ENCODE measurements at regions not wholly inside any gene's neighbourhood (a gene's known extent, or its start where the extent isn't known, plus 50 kb on each side); places are given as distances from the start of the nearest gene placed in this dataset.
A peak's percentile ranks its signal among the peaks of the same experiment; 100 is the strongest.

DNA sequence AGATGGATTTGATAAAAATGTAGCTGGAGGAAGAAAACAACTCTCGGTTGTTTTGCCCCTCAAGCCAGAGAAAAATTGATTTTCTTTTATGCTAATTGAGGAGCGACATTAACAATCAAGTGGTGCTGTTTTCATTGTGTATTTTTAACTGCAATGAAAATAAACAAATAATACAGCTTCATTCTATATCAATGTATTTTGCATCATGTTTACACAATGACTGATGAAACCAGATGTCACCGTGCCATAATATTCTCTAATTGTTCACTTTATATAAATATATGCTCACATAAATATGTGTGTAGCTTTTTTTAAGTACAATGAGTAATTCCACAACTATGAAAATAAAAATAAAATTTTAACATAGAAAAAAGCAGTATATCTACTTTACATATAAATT is 139.0 kb upstream of the PRDM9 start:
- DNase-seq (ENCODE audit: low read depth, low spot score): no peak

DNA sequence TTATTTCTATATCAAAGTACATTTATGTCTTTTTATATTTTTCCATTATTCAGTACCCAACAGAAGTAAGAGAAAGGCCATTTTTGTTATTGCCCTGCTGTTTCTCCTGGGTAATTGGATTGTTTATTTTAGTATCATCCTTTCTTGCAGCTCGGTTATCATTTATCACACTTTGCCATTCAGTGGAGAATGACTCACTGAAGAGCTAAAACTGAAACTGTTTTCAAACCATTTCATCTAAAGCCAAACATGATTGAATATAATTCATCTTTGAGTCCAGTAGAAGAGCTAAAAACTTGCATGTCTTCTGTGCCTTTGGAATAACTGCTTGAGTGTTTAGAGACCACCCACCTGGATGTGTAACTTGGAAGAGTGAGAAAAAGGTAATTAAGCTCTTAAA is 139.5 kb upstream of the PRDM9 start:
- no peak for DNase-seq (ENCODE audit: low read depth, low spot score)

- no peak for DNase-seq (ENCODE audit: low read depth, low spot score)
Measured at GRCh38 chr5:23353286-23353685, 154.1 kb upstream of the PRDM9 start.

- no peak for DNase-seq (ENCODE audit: low read depth, low spot score)
Measured at GRCh38 chr5:23352446-23352845, 155.0 kb upstream of the PRDM9 start.

DNA sequence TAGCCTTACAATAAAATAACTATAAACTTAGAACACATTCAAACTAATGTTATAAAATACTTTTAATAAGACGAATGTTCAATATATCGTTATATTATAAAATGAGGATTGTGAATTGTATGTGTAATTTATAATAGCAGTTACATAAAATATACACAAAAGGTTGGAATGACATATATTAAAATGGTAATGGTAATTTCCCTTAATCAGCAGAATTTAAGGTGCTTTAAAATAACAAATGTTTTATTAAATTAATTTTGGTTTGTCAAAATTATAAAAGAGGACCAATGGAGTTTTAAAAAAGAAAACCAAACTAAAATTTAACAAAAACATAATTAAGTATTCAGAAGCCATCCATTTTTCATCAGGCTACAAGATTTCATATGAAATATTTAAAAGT is 164.3 kb upstream of the PRDM9 start:
- DNase-seq (ENCODE audit: low read depth, low spot score): no peak

DNA sequence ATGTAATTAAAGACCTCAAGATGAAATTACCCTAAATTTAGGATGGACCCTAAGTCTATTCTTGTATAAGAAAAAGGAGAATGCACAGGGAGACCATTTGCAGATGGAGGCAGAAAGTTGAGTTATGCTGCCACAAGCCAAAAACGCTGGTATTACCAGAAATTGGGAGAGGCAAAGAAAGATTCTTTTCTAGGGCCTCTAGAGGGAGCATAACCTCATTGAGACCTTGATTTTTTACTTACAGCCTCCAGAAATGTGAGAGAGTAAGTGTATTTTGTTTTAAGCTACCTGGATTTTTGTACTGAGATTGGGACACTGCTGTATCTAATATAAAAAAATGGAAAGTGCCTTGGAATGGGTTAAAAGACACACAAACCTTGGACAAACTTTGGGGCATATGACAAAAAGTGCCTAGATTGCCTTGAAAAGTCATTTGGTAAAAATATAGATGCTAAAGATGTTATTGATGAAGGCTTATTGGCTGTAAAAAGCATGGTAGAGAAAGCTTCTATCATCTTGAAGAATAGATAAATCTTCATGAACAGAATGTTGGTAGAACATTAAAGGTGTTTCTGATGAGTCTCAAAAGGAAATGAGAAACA is 174.7 kb upstream of the PRDM9 start:
- no peak for DNase-seq (ENCODE audit: low read depth, low spot score)

DNA sequence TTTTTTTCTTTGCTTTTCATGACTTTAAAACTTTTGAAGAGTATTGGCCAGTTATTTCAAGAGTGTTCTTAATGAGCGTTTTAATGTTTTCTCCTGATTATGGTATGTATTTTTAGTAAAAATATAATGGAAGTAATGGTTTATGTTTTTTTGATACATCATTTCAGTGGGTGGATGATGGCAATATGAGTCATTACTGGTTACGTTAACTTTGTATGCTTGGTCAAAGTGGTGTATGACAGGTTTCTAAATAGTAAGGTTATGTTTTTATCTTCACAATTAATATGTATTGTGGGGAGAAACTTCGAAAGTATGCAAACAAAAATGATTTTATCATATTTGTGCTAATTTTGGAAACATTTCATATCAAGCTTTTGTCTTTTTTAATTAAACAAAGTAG is 176.7 kb upstream of the PRDM9 start:
- no peak for DNase-seq (ENCODE audit: low read depth, low spot score)

GRCh38 chr5:23319901-23320300 is 187.5 kb upstream of the PRDM9 start:
- no peak for DNase-seq (ENCODE audit: low read depth, low spot score)

GRCh38 chr5:23318960-23319359 is 188.4 kb upstream of the PRDM9 start:
- DNase-seq (ENCODE audit: low read depth, low spot score): no peak

- DNase-seq (ENCODE audit: low read depth, low spot score): no peak
Measured at GRCh38 chr5:23318166-23318565, 189.2 kb upstream of the PRDM9 start.

- no peak for DNase-seq (ENCODE audit: low read depth, low spot score)
Measured at GRCh38 chr5:23316060-23316591, 191.3 kb upstream of the PRDM9 start.

GRCh38 chr5:23314827-23315226 is 192.6 kb upstream of the PRDM9 start:
- peak; percentile 1 for DNase-seq (ENCODE audit: low read depth, low spot score)

- DNase-seq (ENCODE audit: low read depth, low spot score): no peak
Measured at GRCh38 chr5:23305055-23305454, 202.4 kb upstream of the PRDM9 start.

DNA sequence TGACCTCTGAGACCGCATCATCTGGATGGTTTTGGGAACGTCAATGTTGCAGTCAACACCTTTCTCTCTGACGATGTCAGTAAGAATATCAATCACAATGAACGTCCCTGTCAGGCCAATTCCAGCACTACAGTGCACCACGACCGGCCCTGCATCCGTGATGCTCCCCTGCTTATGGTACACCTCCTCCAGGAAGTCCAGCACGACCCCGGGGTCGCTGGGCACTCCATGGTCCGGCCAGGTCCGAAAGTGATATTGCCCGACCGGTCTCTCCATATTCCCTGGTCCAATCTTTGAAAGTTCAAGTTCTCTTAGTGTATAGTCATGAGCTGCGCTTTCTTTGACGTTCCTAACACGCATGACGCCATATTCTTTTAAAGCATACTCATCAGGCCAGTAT is 203.6 kb upstream of the PRDM9 start:
- no peak for DNase-seq (ENCODE audit: low read depth, low spot score)

DNA sequence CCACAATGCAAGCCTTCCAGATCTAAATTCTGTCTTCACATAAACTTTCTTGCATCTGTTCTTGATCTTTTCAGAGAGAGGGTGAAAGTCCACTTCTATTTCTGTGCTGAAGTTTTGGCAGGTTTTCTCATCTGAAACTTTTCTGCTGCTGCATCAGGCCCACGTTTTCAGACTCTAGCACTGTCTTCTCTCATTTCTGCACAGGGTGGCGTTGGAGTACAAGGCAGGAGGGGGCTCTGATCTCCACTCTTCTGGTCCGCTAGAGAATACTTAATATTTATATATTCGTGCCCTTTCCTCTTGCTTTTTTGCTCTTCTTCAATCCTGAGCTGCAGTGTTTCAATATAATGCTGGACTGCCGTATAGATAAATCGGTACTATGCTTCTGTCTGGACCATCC is 204.0 kb upstream of the PRDM9 start:
- no peak for DNase-seq (ENCODE audit: low read depth, low spot score)

GRCh38 chr5:23302438-23302837 is 205.0 kb upstream of the PRDM9 start:
- no peak for DNase-seq (ENCODE audit: low read depth, low spot score)

DNA sequence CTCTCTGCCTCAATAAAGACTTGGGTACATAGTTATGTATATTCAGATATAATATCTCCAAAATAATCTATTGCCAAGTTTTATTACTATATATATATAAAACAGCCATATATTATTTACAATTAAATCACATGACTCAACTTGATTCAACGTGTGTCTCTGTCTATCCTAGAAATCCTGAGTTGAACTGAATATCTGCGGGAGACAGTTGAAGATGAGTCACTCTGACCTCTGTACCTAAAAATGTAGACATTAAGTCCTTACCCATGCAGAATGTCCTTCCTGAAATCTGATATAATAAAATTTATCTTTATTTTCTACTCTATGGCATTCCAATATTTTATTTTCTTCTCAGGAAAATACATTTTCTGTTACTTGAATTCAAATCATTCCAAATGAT is 218.2 kb upstream of the PRDM9 start:
- no peak for DNase-seq (ENCODE audit: low read depth, low spot score)

DNA sequence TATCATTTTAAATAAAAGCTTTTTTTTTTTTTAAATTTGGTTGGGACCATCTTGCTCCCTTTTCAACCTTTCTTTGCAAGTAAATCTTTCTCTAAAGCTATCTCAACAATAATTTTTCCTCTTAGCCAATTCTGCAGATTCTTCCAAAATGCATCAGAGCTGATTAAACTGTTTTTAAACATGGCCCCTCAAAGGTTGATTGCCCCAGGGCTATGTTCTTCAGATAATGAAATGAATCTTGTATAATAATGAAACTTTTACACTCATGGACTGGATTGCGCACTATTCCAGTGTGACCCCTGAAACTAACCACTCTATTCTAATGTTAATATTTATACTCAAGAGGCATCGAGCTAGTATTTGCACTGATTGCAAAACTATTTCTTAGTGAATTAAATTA is 222.8 kb upstream of the PRDM9 start:
- DNase-seq (ENCODE audit: low read depth, low spot score): no peak

GRCh38 chr5:23274171-23274570 is 233.2 kb upstream of the PRDM9 start:
- DNase-seq (ENCODE audit: low read depth, low spot score): no peak

- no peak for DNase-seq (ENCODE audit: low read depth, low spot score)
Measured at GRCh38 chr5:23269981-23270380, 237.4 kb upstream of the PRDM9 start.

DNA sequence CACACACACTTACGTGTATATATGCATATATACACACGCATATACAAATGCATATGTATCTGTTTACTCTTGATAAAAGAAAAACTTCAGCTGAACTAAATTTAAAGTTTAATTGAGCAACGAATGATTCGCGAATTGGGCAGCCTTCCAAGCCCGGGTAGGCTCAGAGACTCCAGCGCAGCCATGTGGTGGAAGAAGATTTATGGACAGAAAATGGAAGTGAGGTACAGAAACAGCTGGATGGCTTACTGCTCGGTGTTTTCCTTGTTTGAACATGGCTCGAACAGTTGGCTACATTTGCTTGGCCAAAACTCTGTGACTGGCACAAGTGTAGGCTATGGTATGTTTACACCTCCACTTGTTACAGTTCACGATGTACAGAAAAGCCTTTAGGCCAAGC is 239.3 kb upstream of the PRDM9 start:
- DNase-seq (ENCODE audit: low read depth, low spot score): no peak

- DNase-seq (ENCODE audit: low read depth, low spot score): no peak
Measured at GRCh38 chr5:23260621-23261020, 246.8 kb upstream of the PRDM9 start.

- DNase-seq (ENCODE audit: low read depth, low spot score): no peak
Measured at GRCh38 chr5:23257656-23258055, 249.8 kb upstream of the PRDM9 start.

DNA sequence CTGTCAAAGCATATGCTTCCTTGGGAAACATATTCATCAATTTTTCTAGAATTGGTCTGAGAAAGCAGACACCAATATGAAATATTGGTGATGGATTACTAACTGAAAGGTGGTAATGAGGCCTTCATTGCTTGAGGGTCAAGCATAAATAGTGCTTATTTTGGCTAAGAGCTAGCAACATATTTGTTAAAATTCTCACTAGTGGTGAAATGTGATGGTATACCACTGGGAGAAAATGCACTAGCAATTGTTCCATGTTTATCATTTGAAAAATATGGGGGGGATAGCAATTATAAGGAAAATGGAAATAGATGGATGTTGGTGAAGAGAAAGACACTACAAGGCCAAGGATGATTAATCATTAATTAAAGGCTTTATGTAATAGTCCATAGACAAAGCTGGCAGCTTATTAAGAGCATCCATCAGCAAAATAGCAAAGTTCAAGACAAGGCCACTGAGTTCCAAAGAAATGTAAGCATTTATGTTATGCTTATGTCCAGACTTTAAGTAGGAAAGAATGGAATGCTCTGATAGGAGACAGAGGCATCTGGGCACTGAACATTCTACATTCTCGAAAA is 253.7 kb upstream of the PRDM9 start:
- no peak for DNase-seq (ENCODE audit: low read depth, low spot score)

Data from astrocyte of the hippocampus (primary cell).